AG09319 (cell line): ENCODE measurements at regions not wholly inside any gene's neighbourhood (a gene's known extent, or its start where the extent isn't known, plus 50 kb on each side); places are given as distances from the start of the nearest gene placed in this dataset.

Source experiments
- DNase-seq: peaks from one replicate; pipeline ENCODE4 v3.0.0-alpha.2; 2010; ENCODE audit warnings: low read depth; ENCODE audit errors: extremely low read depth
- CTCF ChIP-seq: IDR thresholded peaks from 2 replicates; pipeline ENCODE4 v1.5.1; 2011; ENCODE audit warnings: low read depth, mild to moderate bottlenecking, inconsistent platforms, low read length, moderate library complexity

DNA sequence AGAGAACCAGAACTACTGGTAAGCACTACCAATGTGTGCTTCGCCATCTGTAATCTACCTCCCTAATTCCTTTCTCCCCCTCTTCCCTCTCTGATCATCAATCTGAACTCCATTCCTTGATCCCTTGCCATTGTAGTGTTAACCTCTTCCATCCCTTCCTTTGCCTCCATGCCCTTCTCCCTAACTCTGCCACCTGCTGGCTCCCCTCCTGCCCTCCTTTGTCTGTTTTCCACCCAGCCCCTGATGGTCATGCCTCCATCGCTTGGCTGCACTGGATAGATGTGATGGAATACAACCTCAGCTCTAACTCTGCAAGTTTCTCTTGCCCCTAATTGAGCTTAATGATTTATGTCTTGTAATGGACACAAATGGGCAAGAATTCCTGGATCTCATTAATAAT is 108.2 kb upstream of the ASIC2 start:
- no peak for DNase-seq
- no peak for TF ChIP-seq CTCF

- TF ChIP-seq CTCF, result no peak
- DNase-seq, result no peak
Measured at GRCh38 chr17:33403194-33403593, 110.1 kb upstream of the ASIC2 start.

GRCh38 chr17:33404070-33404819 is 111.2 kb upstream of the ASIC2 start:
- no peak for TF ChIP-seq CTCF
- no peak for DNase-seq

DNA sequence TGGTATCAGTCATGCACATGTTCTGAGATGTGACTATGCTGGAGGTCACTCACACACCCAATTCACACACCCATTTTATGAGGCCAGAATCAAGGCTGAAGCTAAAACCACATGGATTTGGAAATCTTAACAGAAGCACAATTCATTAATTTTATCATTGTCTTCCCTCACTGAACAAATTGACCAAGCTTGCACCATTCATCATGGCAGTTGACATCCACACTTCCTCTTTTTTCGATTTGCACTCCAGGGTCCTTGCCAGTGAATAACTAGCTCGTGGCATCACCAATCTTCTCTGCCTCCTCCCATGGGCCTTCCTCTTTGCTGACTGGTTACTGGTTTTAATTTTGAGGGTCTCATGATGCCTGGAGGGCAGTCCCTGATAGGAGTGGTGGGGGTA is 123.0 kb upstream of the ASIC2 start:
- TF ChIP-seq CTCF, result no peak
- no peak for DNase-seq

DNA sequence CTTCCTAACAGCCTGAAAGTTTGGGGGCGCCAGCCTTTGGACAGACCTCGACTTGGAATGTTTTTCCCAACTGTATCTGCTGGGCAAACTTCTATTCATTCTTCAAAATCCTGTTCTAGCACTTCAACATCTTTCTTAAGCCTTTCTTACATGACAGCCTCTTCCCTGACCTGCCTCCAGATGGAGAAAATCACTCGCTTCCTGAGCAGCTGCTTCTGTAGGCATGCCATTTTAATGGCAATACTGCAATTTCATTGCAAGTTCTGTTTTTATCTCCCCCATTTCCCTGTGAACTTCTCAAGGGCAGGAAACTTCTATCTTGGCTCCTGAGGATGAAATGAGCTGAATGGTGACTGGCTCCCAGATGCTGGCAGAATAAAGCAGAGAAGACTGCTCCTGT is 128.8 kb upstream of the ASIC2 start:
- DNase-seq, result no peak
- TF ChIP-seq CTCF, result no peak

- no peak for TF ChIP-seq CTCF
Measured at GRCh38 chr17:33433581-33433980, 140.5 kb upstream of the ASIC2 start.

DNA sequence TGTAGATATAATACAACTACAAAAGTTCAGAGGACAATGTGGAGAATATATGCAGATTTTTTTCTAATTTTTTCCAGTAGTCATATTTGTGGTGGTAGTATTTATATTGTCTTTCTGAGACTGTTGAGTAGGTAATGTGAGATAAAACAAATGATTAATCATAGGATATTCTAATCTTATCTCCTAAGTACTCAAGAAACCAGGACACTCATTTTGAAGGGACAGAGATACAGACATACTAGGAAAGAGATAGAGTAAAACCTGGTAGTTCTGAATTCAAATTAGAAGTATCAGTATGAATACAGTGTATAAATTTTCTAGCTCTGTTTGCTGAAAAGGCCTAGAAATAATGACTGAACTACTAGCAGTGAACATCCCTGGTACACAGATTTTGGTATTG is 141.7 kb upstream of the ASIC2 start:
- DNase-seq, result no peak
- no peak for TF ChIP-seq CTCF

More at GRCh38 chr17:33433581-33433980, 140.5 kb upstream of the ASIC2 start:
- no peak for DNase-seq
